Vagina (tissue), 2 donors: ENCODE measurements at regions not wholly inside any gene's neighbourhood (a gene's known extent, or its start where the extent isn't known, plus 50 kb on each side); places are given as distances from the start of the nearest gene placed in this dataset.

Experiments used
- POLR2A ChIP-seq, 2 donors: fragments of 450-650 bp; IDR thresholded peaks; one replicate each; pipeline ENCODE4 v1.6.1; 2017; ENCODE audit warnings: antibody characterized with exemption in 2 of 2, mild to moderate bottlenecking in 2 of 2, moderate library complexity in 2 of 2
- TF ChIP-seq, protein P1 (sequence below), 3 experiments: fragments of 450-650 bp in 2 of 3; fragments of 200-600 bp in 1 of 3; sonication (generic) in 1 of 3; IDR thresholded peaks; one replicate each; pipeline ENCODE4 v1.5.1; 2017 to 2019; ENCODE audit warnings: antibody characterized with exemption in 3 of 3, mild to moderate bottlenecking in 2 of 3, moderate library complexity in 2 of 3

DNA sequence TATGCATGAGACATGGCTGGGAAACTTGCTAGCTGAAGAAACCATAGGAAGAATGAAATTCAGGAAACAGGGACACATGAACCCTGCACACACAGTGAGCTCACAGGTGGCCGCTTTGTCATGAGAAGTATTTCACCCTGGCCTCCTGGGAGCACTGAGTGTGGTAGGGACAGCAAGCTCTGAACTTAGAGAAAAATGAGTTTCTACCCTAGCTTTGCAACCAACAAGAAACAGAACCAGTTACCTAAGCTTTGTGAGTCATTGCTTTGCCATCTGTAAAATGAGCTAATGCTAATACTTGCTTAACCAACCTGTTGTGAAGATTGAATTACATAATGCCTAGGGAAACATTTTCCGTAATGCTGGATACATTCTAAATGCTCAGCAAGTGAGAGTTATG lies 206.6 kb upstream of the HS3ST1 start:
- TF ChIP-seq, protein P1, sequence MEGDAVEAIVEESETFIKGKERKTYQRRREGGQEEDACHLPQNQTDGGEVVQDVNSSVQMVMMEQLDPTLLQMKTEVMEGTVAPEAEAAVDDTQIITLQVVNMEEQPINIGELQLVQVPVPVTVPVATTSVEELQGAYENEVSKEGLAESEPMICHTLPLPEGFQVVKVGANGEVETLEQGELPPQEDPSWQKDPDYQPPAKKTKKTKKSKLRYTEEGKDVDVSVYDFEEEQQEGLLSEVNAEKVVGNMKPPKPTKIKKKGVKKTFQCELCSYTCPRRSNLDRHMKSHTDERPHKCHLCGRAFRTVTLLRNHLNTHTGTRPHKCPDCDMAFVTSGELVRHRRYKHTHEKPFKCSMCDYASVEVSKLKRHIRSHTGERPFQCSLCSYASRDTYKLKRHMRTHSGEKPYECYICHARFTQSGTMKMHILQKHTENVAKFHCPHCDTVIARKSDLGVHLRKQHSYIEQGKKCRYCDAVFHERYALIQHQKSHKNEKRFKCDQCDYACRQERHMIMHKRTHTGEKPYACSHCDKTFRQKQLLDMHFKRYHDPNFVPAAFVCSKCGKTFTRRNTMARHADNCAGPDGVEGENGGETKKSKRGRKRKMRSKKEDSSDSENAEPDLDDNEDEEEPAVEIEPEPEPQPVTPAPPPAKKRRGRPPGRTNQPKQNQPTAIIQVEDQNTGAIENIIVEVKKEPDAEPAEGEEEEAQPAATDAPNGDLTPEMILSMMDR (IDR thresholded peaks at IDR 0.05) = no peak
- no peak for TF ChIP-seq POLR2A (IDR thresholded peaks at IDR 0.05)
